ENCODE measurements at regions not wholly inside any gene's neighbourhood (a gene's known extent, or its start where the extent isn't known, plus 50 kb on each side); places are given as distances from the start of the nearest gene placed in this dataset.

GRCh38 chr5:115433918-115434317, 110.7 kb downstream of the FEM1C start:
- no peak for TF ChIP-seq CTCF (IDR thresholded peaks at IDR 0.05)
- no peak for TF ChIP-seq POLR2AphosphoS5 (IDR thresholded peaks at IDR 0.05)
- TF ChIP-seq EP300 (IDR thresholded peaks at IDR 0.05) = no peak
- TF ChIP-seq POLR2A (IDR thresholded peaks at IDR 0.05) = no peak
- Histone ChIP-seq H3K4me3 (no peak overlapping the region), H3K9me3 (no peaks in the 10 kb centered on the region), H3K27me3 (no peaks in the 10 kb centered on the region), H3K36me3 (no peaks in the 10 kb centered on the region), H3K4me1 (peaks cover 0 to 35% (median 3%) of the 10 kb centered on the region in 4 donors), H3K27ac (no peak overlapping the region)
- ATAC-seq (ENCODE audit: low FRiP score in 2 of 2) = no peak
- no peak for DNase-seq

DNA sequence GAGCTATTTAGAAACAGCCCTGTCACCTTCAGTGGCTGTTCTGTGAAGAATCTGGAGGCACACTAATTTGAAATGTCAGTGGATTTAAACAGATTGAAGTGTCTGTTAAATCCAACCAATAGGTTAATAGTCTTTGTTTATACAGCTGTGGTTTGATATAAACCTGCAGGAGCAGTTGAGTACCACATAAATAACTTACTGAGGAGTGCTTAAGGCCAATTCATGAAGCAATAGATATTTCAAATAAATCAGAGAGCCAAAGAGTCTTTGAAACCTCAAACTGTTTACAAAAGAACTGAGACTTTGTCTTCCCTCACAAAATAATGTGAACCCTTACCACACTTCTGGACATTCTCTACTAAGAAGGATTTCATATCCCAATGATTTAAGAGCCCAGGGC, 111.9 kb downstream of the FEM1C start:
- Histone ChIP-seq H3K9me3 (no peaks in the 10 kb centered on the region), H3K4me1 (peaks cover 0 to 35% (median 3%) of the 10 kb centered on the region in 4 donors), H3K36me3 (no peaks in the 10 kb centered on the region), H3K27ac (no peak overlapping the region), H3K4me3 (no peak overlapping the region), H3K27me3 (no peaks in the 10 kb centered on the region)
- TF ChIP-seq POLR2A (IDR thresholded peaks at IDR 0.05) (no peak), CTCF (IDR thresholded peaks at IDR 0.05) (peak in 1 of 6 experiments; percentile 13)
- DNase-seq (no peak), ATAC-seq (ENCODE audit: low FRiP score in 2 of 2) (peak in 1 of 2 donors; percentile 56)

- Histone ChIP-seq H3K36me3 (no peaks in the 10 kb centered on the region), H3K4me1 (peaks cover 0 to 34% (median 2%) of the 10 kb centered on the region in 4 donors), H3K9me3 (no peaks in the 10 kb centered on the region), H3K27ac (no peak overlapping the region), H3K27me3 (no peaks in the 10 kb centered on the region), H3K4me3 (no peak overlapping the region)
- TF ChIP-seq POLR2AphosphoS5 (IDR thresholded peaks at IDR 0.05) (no peak), CTCF (IDR thresholded peaks at IDR 0.05) (no peak), EP300 (IDR thresholded peaks at IDR 0.05) (no peak), POLR2A (IDR thresholded peaks at IDR 0.05) (no peak)
- 76 to 82% methylated on average over 1 of the region's 1 CpG for WGBS, 2 donors
- ATAC-seq (ENCODE audit: low FRiP score in 2 of 2) (no peak), DNase-seq (peak in 1 of 2 donors; percentile 43)
Observed at GRCh38 chr5:115431116-115431515, 113.5 kb downstream of the FEM1C start.

DNA sequence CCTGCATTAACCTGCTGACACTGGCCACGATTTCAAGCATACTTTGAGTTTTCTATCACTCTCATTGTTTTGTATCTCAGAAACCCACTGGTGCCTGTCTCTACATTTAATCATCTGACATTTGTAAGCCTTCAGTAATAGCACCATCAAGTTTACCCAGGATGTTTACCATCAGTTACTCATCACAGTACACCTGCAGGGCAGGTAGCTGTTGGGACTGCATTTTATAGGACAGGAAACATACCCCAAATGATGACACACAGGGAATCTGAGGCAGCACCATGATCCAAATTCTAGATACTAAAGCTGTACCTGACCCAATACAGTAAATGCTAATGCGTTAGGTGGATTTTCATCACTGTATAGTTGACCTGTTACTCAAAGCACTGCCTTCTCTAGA, 114.2 kb downstream of the FEM1C start:
- no peak for TF ChIP-seq POLR2AphosphoS5 (IDR thresholded peaks at IDR 0.05)
- TF ChIP-seq POLR2A (IDR thresholded peaks at IDR 0.05) = no peak
- TF ChIP-seq CTCF (IDR thresholded peaks at IDR 0.05) = no peak
- TF ChIP-seq EP300 (IDR thresholded peaks at IDR 0.05) = no peak
- DNase-seq = no peak
- ATAC-seq (ENCODE audit: low FRiP score in 2 of 2) = no peak
- Histone ChIP-seq H3K4me3 (no peak overlapping the region), H3K4me1 (peaks cover 0 to 27% (median 0%) of the 10 kb centered on the region in 4 donors), H3K27ac (no peak overlapping the region), H3K9me3 (no peaks in the 10 kb centered on the region), H3K27me3 (no peaks in the 10 kb centered on the region), H3K36me3 (no peaks in the 10 kb centered on the region)
- 74 to 87% methylated on average over 2 of the region's 2 CpGs for WGBS, 2 donors

DNA sequence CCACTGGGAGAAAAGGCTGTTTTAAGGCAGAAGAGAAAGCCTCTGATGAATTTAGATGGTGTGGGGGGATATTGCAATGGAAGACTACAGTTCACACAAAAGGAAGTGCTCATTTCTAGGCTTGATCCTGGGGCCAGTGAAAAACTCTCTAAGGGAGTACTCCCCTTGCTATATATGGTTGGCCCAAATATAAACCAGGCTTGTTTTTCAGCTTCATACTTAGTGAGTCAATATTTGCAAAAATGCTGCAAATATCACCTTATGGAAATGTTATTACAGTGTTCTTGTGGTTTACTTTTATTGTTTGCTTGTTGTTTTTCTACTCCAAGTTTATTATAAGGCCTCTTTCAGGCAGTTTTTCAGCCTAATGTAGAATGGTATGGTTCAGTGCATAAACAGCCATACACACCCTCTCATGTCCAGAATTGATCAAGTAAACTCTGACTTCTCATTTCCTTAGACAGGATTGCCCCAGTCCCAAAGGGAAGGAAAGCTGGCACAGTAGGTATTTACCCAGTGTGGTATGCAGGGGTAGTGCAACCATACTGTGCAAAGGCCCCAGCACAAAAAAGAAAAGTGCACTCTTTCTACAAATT, 115.1 kb downstream of the FEM1C start:
- H3K4me1 ChIP-seq = peaks cover 0 to 26% (median 0%) of the 10 kb centered on the region in 4 donors
- H3K27me3 ChIP-seq = no peaks in the 10 kb centered on the region
- no peaks in the 10 kb centered on the region for H3K9me3 ChIP-seq
- TF ChIP-seq POLR2A (IDR thresholded peaks at IDR 0.05) = no peak
- TF ChIP-seq CTCF (IDR thresholded peaks at IDR 0.05) = no peak
- TF ChIP-seq POLR2AphosphoS5 (IDR thresholded peaks at IDR 0.05) = no peak
- no peak for TF ChIP-seq EP300 (IDR thresholded peaks at IDR 0.05)
- DNase-seq (no peak), ATAC-seq (ENCODE audit: low FRiP score in 2 of 2) (no peak)
- no peak overlapping the region for H3K27ac ChIP-seq
- no peak overlapping the region for H3K4me3 ChIP-seq
- H3K36me3 ChIP-seq = no peaks in the 10 kb centered on the region

Data from upper lobe of left lung (tissue), 6 donors.